HUES48 (cell line): ENCODE measurements at regions not wholly inside any gene's neighbourhood (a gene's known extent, or its start where the extent isn't known, plus 50 kb on each side); places are given as distances from the start of the nearest gene placed in this dataset.

Experiments used
- H3K27ac ChIP-seq: one replicate; pipeline ENCODE4 v1.7.0; 2013; ENCODE audit warnings: low read depth, low read length, inconsistent platforms
- H3K27me3 ChIP-seq: 2 replicates; pipeline ENCODE4 v1.6.1; 2013; ENCODE audit warnings: mild to moderate bottlenecking, low read length; ENCODE audit not compliant: control insufficient read depth, insufficient read depth
- H3K36me3 ChIP-seq: 2 replicates; pipeline ENCODE4 v1.6.1; 2013; ENCODE audit warnings: low read length; ENCODE audit not compliant: control insufficient read depth, insufficient read depth
- H3K4me1 ChIP-seq: 2 replicates; pipeline ENCODE4 v1.6.1; 2013; ENCODE audit warnings: mild to moderate bottlenecking, low read length; ENCODE audit not compliant: control insufficient read depth, insufficient read depth
- H3K4me3 ChIP-seq: 2 replicates; pipeline ENCODE4 v1.5.1; 2013; ENCODE audit warnings: mild to moderate bottlenecking, low read depth, low read length
- H3K9ac ChIP-seq: 2 replicates; pipeline ENCODE4 v1.6.1; 2013; ENCODE audit warnings: mild to moderate bottlenecking, low read depth, low read length, moderate library complexity
- H3K9me3 ChIP-seq: 2 replicates; pipeline ENCODE4 v1.6.1; 2013; ENCODE audit warnings: low read length; ENCODE audit not compliant: control insufficient read depth, insufficient read depth

- H3K9ac ChIP-seq: no peak overlapping the region
- H3K4me3 ChIP-seq: no peak overlapping the region
- no peaks in the 10 kb centered on the region for H3K9me3 ChIP-seq
- no peak overlapping the region for H3K27ac ChIP-seq
- peaks cover 4% of the 10 kb centered on the region; the same call in 1 of the 2 replicates for H3K4me1 ChIP-seq
- H3K27me3 ChIP-seq: peaks cover 9% of the 10 kb centered on the region; the same call in 1 of the 2 replicates
- no peaks in the 10 kb centered on the region for H3K36me3 ChIP-seq
Observed at GRCh38 chr20:22366631-22367030, 217.7 kb downstream of the FOXA2 start.

GRCh38 chr20:22354647-22355046 lies 229.7 kb downstream of the FOXA2 start:
- no peak overlapping the region for H3K9ac ChIP-seq
- no peak overlapping the region for H3K4me3 ChIP-seq
- no peaks in the 10 kb centered on the region for H3K9me3 ChIP-seq
- H3K4me1 ChIP-seq: no peaks in the 10 kb centered on the region
- no peaks in the 10 kb centered on the region for H3K36me3 ChIP-seq
- no peak overlapping the region for H3K27ac ChIP-seq
- no peaks in the 10 kb centered on the region for H3K27me3 ChIP-seq

DNA sequence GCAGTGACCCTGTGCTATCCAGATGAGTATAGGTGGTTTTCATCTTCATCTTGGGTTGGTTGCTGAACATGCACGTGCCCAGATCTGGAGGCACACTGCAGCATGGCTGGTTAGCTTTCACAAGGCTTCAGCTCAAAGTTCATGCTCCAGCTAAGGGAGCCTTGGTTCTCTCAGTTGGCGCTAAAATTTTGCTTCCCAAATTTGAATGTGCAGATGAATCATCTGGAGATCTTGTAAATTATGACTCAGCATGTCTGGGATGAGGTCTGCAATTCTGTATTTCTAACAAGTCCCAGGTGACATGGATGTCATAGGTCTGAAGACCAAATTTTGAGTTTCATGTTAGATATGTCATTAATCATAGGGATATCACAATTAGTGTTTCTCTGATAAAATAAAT lies 230.8 kb downstream of the FOXA2 start:
- Histone ChIP-seq H3K27me3 (no peaks in the 10 kb centered on the region), H3K4me3 (no peak overlapping the region), H3K36me3 (no peaks in the 10 kb centered on the region), H3K9me3 (no peaks in the 10 kb centered on the region), H3K27ac (no peak overlapping the region), H3K9ac (no peak overlapping the region), H3K4me1 (no peaks in the 10 kb centered on the region)

DNA sequence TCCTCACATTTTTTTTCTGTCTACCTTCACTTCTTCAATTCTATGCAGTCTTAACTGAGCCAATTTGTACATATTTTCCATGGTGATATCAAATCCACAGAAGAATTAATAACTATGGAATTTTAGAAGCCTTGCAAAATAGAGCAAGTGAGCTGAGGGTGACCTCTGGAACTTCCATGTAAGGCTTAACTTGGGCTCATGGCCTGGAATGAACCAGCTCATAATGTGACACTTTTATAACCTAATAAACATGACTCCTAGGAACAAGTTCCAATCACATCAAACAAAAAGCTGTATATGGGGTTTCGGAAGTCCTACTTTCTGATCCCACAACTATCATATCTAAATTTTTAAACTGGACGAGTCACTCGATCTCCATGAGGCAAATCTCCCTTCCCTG lies 232.4 kb downstream of the FOXA2 start:
- H3K36me3 ChIP-seq: no peaks in the 10 kb centered on the region
- H3K4me1 ChIP-seq: no peaks in the 10 kb centered on the region
- H3K27ac ChIP-seq: no peak overlapping the region
- no peaks in the 10 kb centered on the region for H3K9me3 ChIP-seq
- no peaks in the 10 kb centered on the region for H3K27me3 ChIP-seq
- no peak overlapping the region for H3K4me3 ChIP-seq
- no peak overlapping the region for H3K9ac ChIP-seq

- no peaks in the 10 kb centered on the region for H3K9me3 ChIP-seq
- H3K4me1 ChIP-seq: no peaks in the 10 kb centered on the region
- H3K9ac ChIP-seq: no peak overlapping the region
- H3K27ac ChIP-seq: no peak overlapping the region
- no peaks in the 10 kb centered on the region for H3K36me3 ChIP-seq
- no peaks in the 10 kb centered on the region; the same call in 1 of the 2 replicates for H3K27me3 ChIP-seq
- no peak overlapping the region for H3K4me3 ChIP-seq
Observed at GRCh38 chr20:22350624-22351023, 233.7 kb downstream of the FOXA2 start.

DNA sequence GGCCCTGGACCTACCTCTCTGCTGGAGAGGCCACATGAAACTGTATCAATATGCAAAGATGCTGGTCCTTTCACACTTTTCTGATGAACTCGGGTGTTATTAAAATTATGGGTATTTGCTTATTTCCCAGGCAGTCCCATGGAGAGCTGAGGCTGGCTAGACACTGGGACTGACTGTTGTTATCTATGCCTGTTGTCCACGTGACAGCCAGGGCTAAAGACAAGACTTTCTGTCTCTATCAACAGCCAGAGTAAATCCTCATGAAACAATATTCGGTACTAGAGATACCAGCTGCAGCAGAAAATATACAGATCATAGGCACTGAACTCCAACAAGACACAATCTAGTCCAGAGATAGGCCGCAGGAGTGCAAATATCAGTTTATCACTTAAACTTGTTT lies 236.4 kb downstream of the FOXA2 start:
- no peaks in the 10 kb centered on the region; the same call in 1 of the 2 replicates for H3K27me3 ChIP-seq
- no peaks in the 10 kb centered on the region for H3K36me3 ChIP-seq
- H3K4me3 ChIP-seq: no peak overlapping the region
- H3K9ac ChIP-seq: no peak overlapping the region
- H3K4me1 ChIP-seq: no peaks in the 10 kb centered on the region
- no peaks in the 10 kb centered on the region for H3K9me3 ChIP-seq
- H3K27ac ChIP-seq: no peak overlapping the region

DNA sequence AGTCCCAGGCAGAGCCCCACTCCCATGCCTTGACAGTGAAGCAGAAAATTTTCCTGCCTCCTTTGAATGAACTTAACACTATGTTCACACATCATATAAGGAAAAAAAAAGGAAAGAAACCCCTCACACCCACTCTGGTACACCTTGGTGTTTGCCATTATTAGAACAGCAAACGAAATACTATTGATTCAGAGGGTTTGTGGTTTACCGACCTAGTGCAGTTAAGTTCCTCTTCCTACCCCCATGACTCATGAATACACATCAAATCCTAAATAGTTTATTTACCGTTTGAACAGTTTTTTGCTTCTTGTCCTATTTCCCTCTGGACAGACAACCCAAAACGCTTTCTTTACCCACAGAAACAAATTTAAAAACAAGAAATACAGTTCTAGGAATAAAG lies 237.7 kb downstream of the FOXA2 start:
- Histone ChIP-seq H3K36me3 (no peaks in the 10 kb centered on the region), H3K27me3 (no peaks in the 10 kb centered on the region; the same call in 1 of the 2 replicates), H3K9ac (no peak overlapping the region), H3K4me1 (no peaks in the 10 kb centered on the region), H3K27ac (no peak overlapping the region), H3K4me3 (no peak overlapping the region), H3K9me3 (no peaks in the 10 kb centered on the region)

DNA sequence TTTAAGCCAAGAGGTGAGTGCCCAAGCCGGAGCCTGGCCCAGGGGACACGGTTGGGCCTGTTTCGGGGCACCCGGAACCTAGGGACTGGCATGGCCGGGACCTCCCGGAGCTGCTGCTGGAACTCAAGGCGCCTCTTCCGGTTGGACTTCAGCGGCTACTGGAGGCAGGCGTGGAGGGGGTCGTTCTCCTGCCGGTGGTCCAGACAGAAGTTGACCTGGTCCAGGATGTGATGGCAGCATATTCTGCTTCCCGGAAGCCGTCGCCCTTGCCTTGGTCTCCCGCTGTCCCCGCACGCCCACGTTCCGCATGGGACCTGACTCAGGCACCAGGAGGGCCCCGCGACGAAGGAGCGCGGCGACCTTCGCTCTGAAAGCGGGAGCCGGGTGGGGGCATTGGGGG lies 240.8 kb downstream of the FOXA2 start:
- Histone ChIP-seq H3K4me3 (no peak overlapping the region), H3K36me3 (no peaks in the 10 kb centered on the region), H3K27me3 (peaks cover 9% of the 10 kb centered on the region), H3K27ac (no peak overlapping the region), H3K4me1 (no peaks in the 10 kb centered on the region), H3K9me3 (no peaks in the 10 kb centered on the region), H3K9ac (no peak overlapping the region)

- Histone ChIP-seq H3K27ac (no peak overlapping the region), H3K4me3 (no peak overlapping the region), H3K4me1 (no peaks in the 10 kb centered on the region), H3K36me3 (no peaks in the 10 kb centered on the region), H3K27me3 (peaks cover 9% of the 10 kb centered on the region), H3K9ac (no peak overlapping the region), H3K9me3 (no peaks in the 10 kb centered on the region)
Observed at GRCh38 chr20:22342410-22342809, 242.0 kb downstream of the FOXA2 start.

DNA sequence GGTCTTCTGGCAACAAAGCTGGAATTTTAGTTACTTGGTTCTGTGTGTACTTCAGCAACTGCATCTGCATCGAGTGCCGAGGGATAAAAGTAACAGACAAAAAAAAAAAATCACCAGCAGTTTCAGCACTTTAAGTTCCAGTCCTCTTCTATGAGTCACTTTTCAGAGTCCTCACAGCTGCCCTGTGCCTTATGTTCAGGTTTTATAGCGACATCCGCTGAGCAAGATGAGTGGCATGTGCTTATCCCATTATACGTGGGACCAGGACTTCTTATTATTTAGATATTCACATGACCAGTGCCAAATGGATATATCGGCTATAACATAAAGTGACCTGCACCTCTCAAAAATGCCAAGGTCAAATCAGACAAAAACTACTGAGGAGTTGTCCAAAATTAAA lies 242.9 kb downstream of the FOXA2 start:
- Histone ChIP-seq H3K27me3 (peaks cover 9% of the 10 kb centered on the region), H3K9me3 (no peaks in the 10 kb centered on the region), H3K9ac (no peak overlapping the region), H3K4me1 (no peaks in the 10 kb centered on the region), H3K36me3 (no peaks in the 10 kb centered on the region), H3K4me3 (no peak overlapping the region), H3K27ac (no peak overlapping the region)

DNA sequence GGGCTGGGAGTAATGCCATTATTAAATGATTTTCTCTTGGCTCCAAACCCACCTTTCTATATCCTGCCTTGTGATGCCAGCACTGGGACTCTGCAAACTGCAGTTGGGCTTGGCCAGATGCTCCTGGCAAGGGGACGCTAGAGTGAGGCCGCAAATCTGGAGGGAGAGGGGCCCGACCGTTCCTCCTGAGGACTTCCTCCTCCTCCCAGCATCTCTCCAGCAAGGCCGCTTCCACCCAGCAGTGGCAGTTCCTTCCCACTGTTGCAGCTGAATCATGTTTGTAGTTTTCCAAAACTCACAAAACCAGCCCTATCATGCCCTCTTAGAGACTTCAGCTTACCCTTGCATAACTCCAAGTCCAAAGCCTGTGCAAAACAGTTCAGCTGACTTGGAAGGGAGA lies 244.4 kb downstream of the FOXA2 start:
- no peaks in the 10 kb centered on the region for H3K9me3 ChIP-seq
- H3K4me3 ChIP-seq: no peak overlapping the region
- H3K36me3 ChIP-seq: no peaks in the 10 kb centered on the region
- H3K27me3 ChIP-seq: peaks cover 9% of the 10 kb centered on the region
- H3K9ac ChIP-seq: no peak overlapping the region
- H3K4me1 ChIP-seq: no peaks in the 10 kb centered on the region
- H3K27ac ChIP-seq: no peak overlapping the region
